A549 (cell line): ENCODE measurements at regions not wholly inside any gene's neighbourhood (a gene's known extent, or its start where the extent isn't known, plus 50 kb on each side); places are given as distances from the start of the nearest gene placed in this dataset.

Experiments used
- CHD2 ChIP-seq: fragments of 150-350 bp; IDR thresholded peaks from 2 replicates; pipeline ENCODE4 v1.6.1; 2014; ENCODE audit warnings: low read length; ENCODE audit not compliant: partially characterized antibody
- CTCF ChIP-seq: fragments of >200 bp; sonication (Bioruptor Twin); formaldehyde crosslinking; IDR thresholded peaks from 3 replicates; pipeline ENCODE4 v1.5.1; 2016
- EP300 ChIP-seq, 2 experiments: fragments of >200 bp; sonication (Bioruptor Twin); formaldehyde crosslinking; IDR thresholded peaks; 2 replicates in 1 of 2; 3 replicates in 1 of 2; pipeline ENCODE4 v1.6.1; 2016 to 2017
- HMGXB4 ChIP-seq: fragments of 250-450 bp; sonication (Bioruptor Pico); IDR thresholded peaks from 2 replicates; pipeline ENCODE4 v1.5.0; 2021; ENCODE audit warnings: mild to moderate bottlenecking, moderate library complexity, borderline replicate concordance
- JUN ChIP-seq, 2 experiments: fragments of >200 bp; sonication (Bioruptor Twin); formaldehyde crosslinking; IDR thresholded peaks; 2 replicates in 1 of 2; 3 replicates in 1 of 2; pipeline ENCODE4 v1.6.1; 2016 to 2017
- RAD21 ChIP-seq, 2 experiments: fragments of >200 bp in 1 of 2; sonication (Bioruptor Twin) in 1 of 2; formaldehyde crosslinking in 1 of 2; IDR thresholded peaks in 1 of 2; conservative IDR thresholded peaks in 1 of 2; 2 replicates in 1 of 2; 3 replicates in 1 of 2; pipeline ENCODE4 v1.6.1; 2012 to 2018; ENCODE audit warnings: inconsistent platforms in 1 of 2
- SMC3 ChIP-seq: fragments of >200 bp; sonication (Bioruptor Twin); formaldehyde crosslinking; IDR thresholded peaks from 3 replicates; pipeline ENCODE4 v1.6.1; 2018; ENCODE audit warnings: inconsistent platforms

- no peak for TF ChIP-seq RAD21 (conservative IDR thresholded peaks at IDR 0.05 in 1 of 2, IDR thresholded peaks at IDR 0.05 in 1 of 2)
- no peak for TF ChIP-seq JUN (IDR thresholded peaks at IDR 0.05)
- no peak for TF ChIP-seq SMC3
- TF ChIP-seq CTCF, result no peak
- TF ChIP-seq CHD2, result no peak
- TF ChIP-seq HMGXB4 (CRISPR knock-in tag), result no peak
- no peak for TF ChIP-seq EP300 (IDR thresholded peaks at IDR 0.05)
Observed at GRCh38 chr15:47856071-47856470, 138.8 kb downstream of the SEMA6D start.
